ENCODE measurements at regions not wholly inside any gene's neighbourhood (a gene's known extent, or its start where the extent isn't known, plus 50 kb on each side); places are given as distances from the start of the nearest gene placed in this dataset.

DNA sequence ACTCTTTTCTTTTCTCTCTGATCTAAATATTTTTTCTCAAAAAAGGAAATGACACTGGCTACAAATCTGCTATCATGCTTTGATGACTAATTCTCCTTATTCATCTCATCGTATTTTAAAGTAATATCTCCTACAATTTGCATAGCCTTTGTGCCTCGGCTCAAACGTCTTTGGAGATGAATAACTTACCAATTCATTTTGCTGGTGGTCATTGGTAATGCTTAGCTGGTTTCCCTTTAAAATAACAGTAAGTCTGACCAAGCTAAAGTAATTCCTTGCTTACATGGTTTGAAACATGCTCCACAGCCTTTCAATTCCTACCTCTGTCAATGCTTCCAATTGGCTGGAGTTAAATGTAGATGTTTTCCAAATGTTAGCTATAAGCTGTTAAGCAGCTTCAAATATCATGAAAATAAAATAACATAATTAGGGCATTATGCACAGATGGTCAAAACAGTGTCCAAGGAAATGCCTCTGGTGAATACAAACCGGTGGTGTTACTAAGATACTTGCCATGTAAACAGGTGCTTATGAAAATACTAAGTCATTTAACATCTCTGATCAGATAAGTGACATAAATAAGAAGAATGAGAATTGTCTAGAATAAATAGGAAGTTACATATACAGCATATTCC lies 435.0 kb downstream of the POM121L12 start:
- no peak overlapping the region for H3K23ac ChIP-seq (ENCODE audit: low read depth, low read length, poor library complexity)
- H2BK5ac ChIP-seq (ENCODE audit: low read length), result no peak overlapping the region
- H3K4ac ChIP-seq (ENCODE audit: low read length), result no peak overlapping the region
- WGBS, 2 donors (ENCODE audit: extremely low coverage in 2 of 2, insufficient read length in 2 of 2, insufficient replicate concordance in 1 of 2), result no CpG with 5 or more reads among the region's 4 CpGs
- H2AFZ ChIP-seq (ENCODE audit: low read length), result no peak overlapping the region
- H3K4me2 ChIP-seq (ENCODE audit: insufficient read depth, low read length, poor library complexity, severe bottlenecking), result no peak overlapping the region
- H2AK5ac ChIP-seq (ENCODE audit: low read depth, low read length), result no peak overlapping the region
- no peak overlapping the region for H2BK15ac ChIP-seq (ENCODE audit: low read length)
- no peak overlapping the region for H2BK12ac ChIP-seq (ENCODE audit: low read length)
- H3K36me3 ChIP-seq (replicated peaks in 1 of 2; ENCODE audit: control insufficient read depth in 2 of 2, insufficient read depth in 2 of 2, low read length in 2 of 2), result no peaks in the 10 kb centered on the region
- no peak for DNase-seq (ENCODE audit: low spot score)
- no peak overlapping the region for H3K14ac ChIP-seq (ENCODE audit: low read length)
- no peaks in the 10 kb centered on the region for H3K27me3 ChIP-seq (ENCODE audit: control insufficient read depth in 3 of 3, insufficient read depth in 3 of 3, low read depth in 1 of 3, low read length in 3 of 3)
- no peak overlapping the region for H2BK120ac ChIP-seq (ENCODE audit: low read depth, low read length)
- H3K4me3 ChIP-seq (ENCODE audit: low read length in 2 of 2), result no peak overlapping the region
- H3K79me1 ChIP-seq (ENCODE audit: low read depth, low read length), result no peaks in the 10 kb centered on the region
- no peak overlapping the region for H3K9ac ChIP-seq (ENCODE audit: low read depth, low read length, poor library complexity)
- no peak overlapping the region for H4K91ac ChIP-seq (ENCODE audit: low read depth, low read length, poor library complexity)
- H4K8ac ChIP-seq (ENCODE audit: low read depth, low read length), result no peak overlapping the region
- H3K27ac ChIP-seq (replicated peaks; ENCODE audit: low read length), result no peak overlapping the region
- no peaks in the 10 kb centered on the region for H3K4me1 ChIP-seq (ENCODE audit: control insufficient read depth in 2 of 2, insufficient read depth in 1 of 2, low read depth in 1 of 2, low read length in 2 of 2)
- H3K18ac ChIP-seq (ENCODE audit: low read length), result no peak overlapping the region
- H3K9me3 ChIP-seq (replicated peaks in 1 of 2; ENCODE audit: control insufficient read depth in 2 of 2, insufficient read depth in 1 of 2, low read depth in 1 of 2, low read length in 2 of 2), result no peaks in the 10 kb centered on the region

GRCh38 chr7:53473371-53473770 lies 437.9 kb downstream of the POM121L12 start:
- Histone ChIP-seq H3K14ac (ENCODE audit: low read length) (no peak overlapping the region), H2BK15ac (ENCODE audit: low read length) (no peak overlapping the region), H3K4ac (ENCODE audit: low read length) (no peak overlapping the region), H4K8ac (ENCODE audit: low read depth, low read length) (no peak overlapping the region), H3K4me3 (ENCODE audit: low read length in 2 of 2) (no peak overlapping the region), H3K36me3 (replicated peaks in 1 of 2; ENCODE audit: control insufficient read depth in 2 of 2, insufficient read depth in 2 of 2, low read length in 2 of 2) (no peaks in the 10 kb centered on the region), H2BK120ac (ENCODE audit: low read depth, low read length) (no peak overlapping the region), H3K27me3 (ENCODE audit: control insufficient read depth in 3 of 3, insufficient read depth in 3 of 3, low read depth in 1 of 3, low read length in 3 of 3) (no peaks in the 10 kb centered on the region), H3K23ac (ENCODE audit: low read depth, low read length, poor library complexity) (no peak overlapping the region), H2BK12ac (ENCODE audit: low read length) (no peak overlapping the region), H2AK5ac (ENCODE audit: low read depth, low read length) (no peak overlapping the region), H3K18ac (ENCODE audit: low read length) (no peak overlapping the region), H3K9me3 (replicated peaks in 1 of 2; ENCODE audit: control insufficient read depth in 2 of 2, insufficient read depth in 1 of 2, low read depth in 1 of 2, low read length in 2 of 2) (no peaks in the 10 kb centered on the region), H3K27ac (replicated peaks; ENCODE audit: low read length) (no peak overlapping the region), H3K9ac (ENCODE audit: low read depth, low read length, poor library complexity) (no peak overlapping the region), H3K4me2 (ENCODE audit: insufficient read depth, low read length, poor library complexity, severe bottlenecking) (no peak overlapping the region), H2AFZ (ENCODE audit: low read length) (no peak overlapping the region), H3K4me1 (ENCODE audit: control insufficient read depth in 2 of 2, insufficient read depth in 1 of 2, low read depth in 1 of 2, low read length in 2 of 2) (peaks cover 0 to 4% of the 10 kb centered on the region in 2 donors), H4K91ac (ENCODE audit: low read depth, low read length, poor library complexity) (no peak overlapping the region), H2BK5ac (ENCODE audit: low read length) (no peak overlapping the region), H3K79me1 (ENCODE audit: low read depth, low read length) (no peaks in the 10 kb centered on the region)
- no peak for DNase-seq (ENCODE audit: low spot score)
- no CpG with 5 or more reads among the region's 1 CpG for WGBS, 2 donors (ENCODE audit: extremely low coverage in 2 of 2, insufficient read length in 2 of 2, insufficient replicate concordance in 1 of 2)

DNA sequence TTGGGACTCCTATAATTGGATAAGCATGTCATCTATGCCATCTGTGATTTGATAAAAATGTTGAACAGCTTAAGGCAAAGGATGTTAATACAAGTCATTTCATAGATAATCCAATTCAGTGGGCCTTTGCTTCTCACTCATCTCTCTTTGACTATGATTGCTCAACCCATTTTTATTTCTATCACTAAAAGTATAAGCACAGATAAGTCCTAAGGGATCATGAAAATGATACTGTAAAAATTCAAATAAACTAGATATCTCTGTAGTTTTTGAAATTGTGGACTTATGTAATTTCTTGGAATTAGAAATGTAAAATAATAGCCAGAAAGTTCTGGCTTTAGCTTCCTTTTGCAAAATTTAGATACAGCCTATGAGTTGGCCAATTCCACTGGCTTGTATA lies 440.3 kb downstream of the POM121L12 start:
- Histone ChIP-seq H3K36me3 (replicated peaks in 1 of 2; ENCODE audit: control insufficient read depth in 2 of 2, insufficient read depth in 2 of 2, low read length in 2 of 2) (no peaks in the 10 kb centered on the region), H4K91ac (ENCODE audit: low read depth, low read length, poor library complexity) (no peak overlapping the region), H2AK5ac (ENCODE audit: low read depth, low read length) (no peak overlapping the region), H2BK5ac (ENCODE audit: low read length) (no peak overlapping the region), H3K27ac (replicated peaks; ENCODE audit: low read length) (no peak overlapping the region), H3K4me2 (ENCODE audit: insufficient read depth, low read length, poor library complexity, severe bottlenecking) (no peak overlapping the region), H3K9ac (ENCODE audit: low read depth, low read length, poor library complexity) (no peak overlapping the region), H3K4ac (ENCODE audit: low read length) (no peak overlapping the region), H3K4me3 (ENCODE audit: low read length in 2 of 2) (no peak overlapping the region), H3K79me1 (ENCODE audit: low read depth, low read length) (no peaks in the 10 kb centered on the region), H3K9me3 (replicated peaks in 1 of 2; ENCODE audit: control insufficient read depth in 2 of 2, insufficient read depth in 1 of 2, low read depth in 1 of 2, low read length in 2 of 2) (no peaks in the 10 kb centered on the region), H4K8ac (ENCODE audit: low read depth, low read length) (no peak overlapping the region), H3K27me3 (ENCODE audit: control insufficient read depth in 3 of 3, insufficient read depth in 3 of 3, low read depth in 1 of 3, low read length in 3 of 3) (no peaks in the 10 kb centered on the region), H2BK15ac (ENCODE audit: low read length) (no peak overlapping the region), H3K23ac (ENCODE audit: low read depth, low read length, poor library complexity) (no peak overlapping the region), H2BK12ac (ENCODE audit: low read length) (no peak overlapping the region), H2AFZ (ENCODE audit: low read length) (no peak overlapping the region), H3K18ac (ENCODE audit: low read length) (no peak overlapping the region), H3K14ac (ENCODE audit: low read length) (no peak overlapping the region), H2BK120ac (ENCODE audit: low read depth, low read length) (no peak overlapping the region), H3K4me1 (ENCODE audit: control insufficient read depth in 2 of 2, insufficient read depth in 1 of 2, low read depth in 1 of 2, low read length in 2 of 2) (peaks cover 0 to 4% of the 10 kb centered on the region in 2 donors)
- no peak for DNase-seq (ENCODE audit: low spot score)

GRCh38 chr7:53476566-53476965 lies 441.1 kb downstream of the POM121L12 start:
- no peaks in the 10 kb centered on the region for H3K9me3 ChIP-seq (replicated peaks in 1 of 2; ENCODE audit: control insufficient read depth in 2 of 2, insufficient read depth in 1 of 2, low read depth in 1 of 2, low read length in 2 of 2)
- H2BK120ac ChIP-seq (ENCODE audit: low read depth, low read length), result no peak overlapping the region
- no peak overlapping the region for H2AFZ ChIP-seq (ENCODE audit: low read length)
- H3K4me1 ChIP-seq (ENCODE audit: control insufficient read depth in 2 of 2, insufficient read depth in 1 of 2, low read depth in 1 of 2, low read length in 2 of 2), result peaks cover 0 to 4% of the 10 kb centered on the region in 2 donors
- no CpG with 5 or more reads among the region's 3 CpGs for WGBS, 2 donors (ENCODE audit: extremely low coverage in 2 of 2, insufficient read length in 2 of 2, insufficient replicate concordance in 1 of 2)
- no peak overlapping the region for H3K4me2 ChIP-seq (ENCODE audit: insufficient read depth, low read length, poor library complexity, severe bottlenecking)
- no peaks in the 10 kb centered on the region for H3K36me3 ChIP-seq (replicated peaks in 1 of 2; ENCODE audit: control insufficient read depth in 2 of 2, insufficient read depth in 2 of 2, low read length in 2 of 2)
- H4K91ac ChIP-seq (ENCODE audit: low read depth, low read length, poor library complexity), result no peak overlapping the region
- H3K27ac ChIP-seq (replicated peaks; ENCODE audit: low read length), result no peak overlapping the region
- no peaks in the 10 kb centered on the region for H3K79me1 ChIP-seq (ENCODE audit: low read depth, low read length)
- no peak overlapping the region for H3K14ac ChIP-seq (ENCODE audit: low read length)
- H2BK5ac ChIP-seq (ENCODE audit: low read length), result no peak overlapping the region
- H3K23ac ChIP-seq (ENCODE audit: low read depth, low read length, poor library complexity), result no peak overlapping the region
- no peak overlapping the region for H3K4ac ChIP-seq (ENCODE audit: low read length)
- H2BK12ac ChIP-seq (ENCODE audit: low read length), result no peak overlapping the region
- H3K18ac ChIP-seq (ENCODE audit: low read length), result no peak overlapping the region
- no peak for DNase-seq (ENCODE audit: low spot score)
- H3K9ac ChIP-seq (ENCODE audit: low read depth, low read length, poor library complexity), result no peak overlapping the region
- H2BK15ac ChIP-seq (ENCODE audit: low read length), result no peak overlapping the region
- H2AK5ac ChIP-seq (ENCODE audit: low read depth, low read length), result no peak overlapping the region
- H3K27me3 ChIP-seq (ENCODE audit: control insufficient read depth in 3 of 3, insufficient read depth in 3 of 3, low read depth in 1 of 3, low read length in 3 of 3), result no peaks in the 10 kb centered on the region
- H3K4me3 ChIP-seq (ENCODE audit: low read length in 2 of 2), result no peak overlapping the region
- H4K8ac ChIP-seq (ENCODE audit: low read depth, low read length), result no peak overlapping the region

Data from neuronal stem cell (in vitro differentiated cells).